DOHH2 (cell line): ENCODE measurements at regions not wholly inside any gene's neighbourhood (a gene's known extent, or its start where the extent isn't known, plus 50 kb on each side); places are given as distances from the start of the nearest gene placed in this dataset.

ENCODE experiments used
- EZH2phosphoT487 ChIP-seq: fragments of 200-600 bp; sonication (generic); IDR thresholded peaks from 2 replicates; pipeline ENCODE4 v1.6.1; 2017; ENCODE audit warnings: borderline replicate concordance, mild to moderate bottlenecking, antibody characterized with exemption, low read length, moderate library complexity, mixed read lengths
- TF ChIP-seq, protein P1 (sequence below): fragments of 200-600 bp; sonication (generic); IDR thresholded peaks from one replicate; pipeline ENCODE4 v1.5.1; 2014; ENCODE audit warnings: antibody characterized with exemption, mild to moderate bottlenecking, low read depth, low read length; ENCODE audit not compliant: poor library complexity, severe bottlenecking

GRCh38 chr10:58963723-58964124, 212.7 kb upstream of the PHYHIPL start:
- TF ChIP-seq, protein P1, sequence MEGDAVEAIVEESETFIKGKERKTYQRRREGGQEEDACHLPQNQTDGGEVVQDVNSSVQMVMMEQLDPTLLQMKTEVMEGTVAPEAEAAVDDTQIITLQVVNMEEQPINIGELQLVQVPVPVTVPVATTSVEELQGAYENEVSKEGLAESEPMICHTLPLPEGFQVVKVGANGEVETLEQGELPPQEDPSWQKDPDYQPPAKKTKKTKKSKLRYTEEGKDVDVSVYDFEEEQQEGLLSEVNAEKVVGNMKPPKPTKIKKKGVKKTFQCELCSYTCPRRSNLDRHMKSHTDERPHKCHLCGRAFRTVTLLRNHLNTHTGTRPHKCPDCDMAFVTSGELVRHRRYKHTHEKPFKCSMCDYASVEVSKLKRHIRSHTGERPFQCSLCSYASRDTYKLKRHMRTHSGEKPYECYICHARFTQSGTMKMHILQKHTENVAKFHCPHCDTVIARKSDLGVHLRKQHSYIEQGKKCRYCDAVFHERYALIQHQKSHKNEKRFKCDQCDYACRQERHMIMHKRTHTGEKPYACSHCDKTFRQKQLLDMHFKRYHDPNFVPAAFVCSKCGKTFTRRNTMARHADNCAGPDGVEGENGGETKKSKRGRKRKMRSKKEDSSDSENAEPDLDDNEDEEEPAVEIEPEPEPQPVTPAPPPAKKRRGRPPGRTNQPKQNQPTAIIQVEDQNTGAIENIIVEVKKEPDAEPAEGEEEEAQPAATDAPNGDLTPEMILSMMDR = no peak
- TF ChIP-seq EZH2phosphoT487 = no peak
